ENCODE measurements at regions not wholly inside any gene's neighbourhood (a gene's known extent, or its start where the extent isn't known, plus 50 kb on each side); places are given as distances from the start of the nearest gene placed in this dataset.

DNA sequence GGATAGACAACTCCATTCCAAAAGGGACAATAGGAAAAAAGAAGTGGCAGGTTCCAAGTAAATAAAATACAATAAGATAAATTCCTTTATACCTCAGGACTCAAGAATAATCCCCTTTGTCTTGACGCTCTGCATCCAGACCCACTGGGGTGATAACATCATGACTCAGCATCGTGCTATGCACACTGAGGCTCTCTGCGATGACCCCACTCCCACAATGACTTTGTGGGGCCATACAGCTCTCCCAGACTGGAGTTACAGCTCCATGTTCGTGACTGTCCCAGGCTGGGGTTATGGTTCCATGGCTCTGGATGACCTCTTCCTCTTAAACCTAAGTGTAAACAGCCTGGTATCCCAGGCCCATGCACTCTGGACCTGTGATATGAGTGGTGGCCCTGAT is 254.5 kb upstream of the ADGRL3 start:
- no peak for DNase-seq
- H3K36me3 ChIP-seq, result no peaks in the 10 kb centered on the region
- intact Hi-C loops (cut with DNase I), result no loop called here
- H3K27me3 ChIP-seq, result no peaks in the 10 kb centered on the region
- no peaks in the 10 kb centered on the region for H3K9me3 ChIP-seq
- TF ChIP-seq, protein P1, sequence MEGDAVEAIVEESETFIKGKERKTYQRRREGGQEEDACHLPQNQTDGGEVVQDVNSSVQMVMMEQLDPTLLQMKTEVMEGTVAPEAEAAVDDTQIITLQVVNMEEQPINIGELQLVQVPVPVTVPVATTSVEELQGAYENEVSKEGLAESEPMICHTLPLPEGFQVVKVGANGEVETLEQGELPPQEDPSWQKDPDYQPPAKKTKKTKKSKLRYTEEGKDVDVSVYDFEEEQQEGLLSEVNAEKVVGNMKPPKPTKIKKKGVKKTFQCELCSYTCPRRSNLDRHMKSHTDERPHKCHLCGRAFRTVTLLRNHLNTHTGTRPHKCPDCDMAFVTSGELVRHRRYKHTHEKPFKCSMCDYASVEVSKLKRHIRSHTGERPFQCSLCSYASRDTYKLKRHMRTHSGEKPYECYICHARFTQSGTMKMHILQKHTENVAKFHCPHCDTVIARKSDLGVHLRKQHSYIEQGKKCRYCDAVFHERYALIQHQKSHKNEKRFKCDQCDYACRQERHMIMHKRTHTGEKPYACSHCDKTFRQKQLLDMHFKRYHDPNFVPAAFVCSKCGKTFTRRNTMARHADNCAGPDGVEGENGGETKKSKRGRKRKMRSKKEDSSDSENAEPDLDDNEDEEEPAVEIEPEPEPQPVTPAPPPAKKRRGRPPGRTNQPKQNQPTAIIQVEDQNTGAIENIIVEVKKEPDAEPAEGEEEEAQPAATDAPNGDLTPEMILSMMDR (IDR thresholded peaks at IDR 0.05), result no peak
- TF ChIP-seq EP300 (IDR thresholded peaks at IDR 0.05), result no peak
- TF ChIP-seq POLR2AphosphoS5 (IDR thresholded peaks at IDR 0.05), result no peak
- no peak for TF ChIP-seq POLR2A (IDR thresholded peaks at IDR 0.05)
- no peaks in the 10 kb centered on the region for H3K4me1 ChIP-seq
- no peak overlapping the region for H3K27ac ChIP-seq
- WGBS, 2 donors, result 80 to 87% methylated on average over 4 of the region's 4 CpGs
- H3K4me3 ChIP-seq, result no peak overlapping the region

DNA sequence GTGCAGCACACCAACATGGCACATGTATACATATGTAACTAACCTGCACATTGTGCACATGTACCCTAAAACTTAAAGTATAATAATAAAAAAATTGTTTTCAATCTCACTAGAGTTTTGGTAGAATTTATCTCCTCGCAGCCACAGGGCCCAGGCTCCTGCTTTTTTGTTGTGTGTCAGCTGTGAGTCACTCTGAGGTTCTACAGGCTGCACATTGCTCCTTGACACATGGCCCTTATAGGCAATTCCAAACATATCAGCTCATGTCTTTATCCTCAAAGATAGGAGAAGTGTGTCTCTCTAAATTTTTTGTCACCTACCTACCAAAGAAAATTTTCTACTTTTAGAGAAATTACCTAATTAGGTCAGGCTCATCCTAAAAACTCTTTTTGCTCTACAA is 252.1 kb upstream of the ADGRL3 start:
- H3K4me3 ChIP-seq, result no peak overlapping the region
- no peaks in the 10 kb centered on the region for H3K36me3 ChIP-seq
- TF ChIP-seq EP300 (IDR thresholded peaks at IDR 0.05) (no peak), POLR2AphosphoS5 (IDR thresholded peaks at IDR 0.05) (no peak), POLR2A (IDR thresholded peaks at IDR 0.05) (no peak)
- TF ChIP-seq, protein P1 (IDR thresholded peaks at IDR 0.05), result no peak
- intact Hi-C loops (cut with DNase I), result no loop called here
- no peak for DNase-seq
- H3K9me3 ChIP-seq, result no peaks in the 10 kb centered on the region
- WGBS, 2 donors, result 48 to 85% methylated on average over 1 of the region's 1 CpG
- no peaks in the 10 kb centered on the region for H3K27me3 ChIP-seq
- H3K27ac ChIP-seq, result no peak overlapping the region
- no peaks in the 10 kb centered on the region for H3K4me1 ChIP-seq

DNA sequence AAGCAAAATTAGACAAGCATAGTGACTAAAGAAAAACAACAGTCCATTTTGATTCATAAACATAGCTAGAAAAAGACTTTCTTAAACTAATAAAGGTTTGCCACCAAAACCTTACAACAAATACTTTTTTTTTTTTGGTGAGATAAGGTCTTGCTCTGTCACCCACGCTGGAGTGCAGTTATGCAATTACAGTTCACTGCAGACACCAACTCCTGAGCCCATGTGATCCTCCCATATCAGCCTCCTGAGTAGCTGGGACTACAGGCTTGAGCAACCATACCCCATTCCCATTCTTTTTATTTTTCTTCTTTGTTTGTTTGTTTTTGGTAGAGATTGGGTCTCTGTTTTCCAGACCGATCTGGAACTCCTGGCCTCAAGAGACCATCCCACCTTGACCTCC is 247.2 kb upstream of the ADGRL3 start:
- H3K9me3 ChIP-seq, result no peaks in the 10 kb centered on the region
- no peak for DNase-seq
- no peak overlapping the region for H3K27ac ChIP-seq
- H3K4me1 ChIP-seq, result no peaks in the 10 kb centered on the region
- no peaks in the 10 kb centered on the region for H3K36me3 ChIP-seq
- H3K27me3 ChIP-seq, result no peaks in the 10 kb centered on the region
- WGBS, 2 donors, result 61 to 81% methylated on average over 2 of the region's 2 CpGs
- TF ChIP-seq, protein P1 (IDR thresholded peaks at IDR 0.05), result no peak
- intact Hi-C loops (cut with DNase I), result no loop called here
- H3K4me3 ChIP-seq, result no peak overlapping the region

DNA sequence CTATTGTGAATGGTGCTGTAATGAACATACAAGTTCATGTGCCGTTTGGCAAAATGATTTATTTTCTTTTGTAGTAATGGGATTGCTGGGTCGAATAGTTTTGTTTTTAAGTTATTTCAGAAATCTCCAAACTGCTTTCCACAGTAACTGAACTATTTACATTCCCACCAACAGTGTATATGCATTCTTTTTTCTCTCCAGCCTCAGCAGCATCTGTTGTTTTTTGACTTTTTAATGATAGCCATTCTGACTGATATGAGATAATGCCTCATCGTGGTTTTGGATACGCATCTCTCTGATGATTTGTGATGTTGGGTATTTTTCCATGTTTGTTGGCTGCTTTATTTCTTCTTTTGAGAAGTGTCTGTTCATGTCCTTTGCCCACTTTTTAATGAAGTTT is 246.3 kb upstream of the ADGRL3 start:
- TF ChIP-seq POLR2A (IDR thresholded peaks at IDR 0.05) (no peak), EP300 (IDR thresholded peaks at IDR 0.05) (no peak), POLR2AphosphoS5 (IDR thresholded peaks at IDR 0.05) (no peak)
- TF ChIP-seq, protein P1 (IDR thresholded peaks at IDR 0.05), result no peak
- WGBS, 2 donors, result 69 to 77% methylated on average over 4 of the region's 4 CpGs
- intact Hi-C loops (cut with DNase I), result no loop called here

DNA sequence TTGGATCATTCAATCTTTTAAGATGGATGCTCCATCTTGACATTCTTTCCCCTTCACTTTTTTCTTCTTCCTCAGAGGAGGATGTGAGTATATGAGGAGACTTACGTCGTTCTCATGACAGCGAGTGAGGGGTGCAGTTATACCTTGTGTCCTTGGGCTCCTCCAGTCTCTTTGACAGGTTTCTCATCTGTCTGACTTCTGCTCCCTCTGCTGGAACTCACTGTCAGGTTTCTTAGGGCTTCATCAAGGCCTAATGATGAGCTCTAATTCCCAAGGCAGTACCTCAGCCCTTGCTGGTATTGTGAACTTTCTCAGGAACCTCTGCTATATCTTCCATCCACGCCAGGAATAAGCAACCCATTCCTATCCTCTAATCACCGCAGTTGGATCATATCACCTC is 237.8 kb upstream of the ADGRL3 start:
- Histone ChIP-seq H3K4me3 (no peak overlapping the region), H3K4me1 (no peaks in the 10 kb centered on the region), H3K27me3 (no peaks in the 10 kb centered on the region), H3K9me3 (no peaks in the 10 kb centered on the region), H3K36me3 (no peaks in the 10 kb centered on the region), H3K27ac (no peak overlapping the region)
- WGBS, 2 donors, result 85 to 86% methylated on average over 5 of the region's 5 CpGs
- intact Hi-C loops (cut with DNase I), result no loop called here
- TF ChIP-seq, protein P1 (IDR thresholded peaks at IDR 0.05), result no peak
- TF ChIP-seq POLR2A (IDR thresholded peaks at IDR 0.05), result no peak
- TF ChIP-seq POLR2AphosphoS5 (IDR thresholded peaks at IDR 0.05), result no peak
- TF ChIP-seq EP300 (IDR thresholded peaks at IDR 0.05), result no peak
- no peak for DNase-seq

More for the DNA sequence above, 246.3 kb upstream of the ADGRL3 start:
- Histone ChIP-seq H3K27ac (no peak overlapping the region), H3K9me3 (no peaks in the 10 kb centered on the region), H3K27me3 (no peaks in the 10 kb centered on the region), H3K4me3 (no peak overlapping the region), H3K36me3 (no peaks in the 10 kb centered on the region), H3K4me1 (no peaks in the 10 kb centered on the region)
- no peak for DNase-seq

Data from sigmoid colon (tissue), 6 donors.